ENCODE measurements at regions not wholly inside any gene's neighbourhood (a gene's known extent, or its start where the extent isn't known, plus 50 kb on each side); places are given as distances from the start of the nearest gene placed in this dataset.

- intact Hi-C loops (cut with micrococcal nuclease; ENCODE audit: unreplicated experiment): no loop called here
- Mint-ChIP-seq H3K27ac (ENCODE audit: unreplicated experiment) (no peak overlapping the region), H3K4me3 (ENCODE audit: low read depth, unreplicated experiment) (no peak overlapping the region), H3K36me3 (ENCODE audit: insufficient read depth, unreplicated experiment) (no peaks in the 10 kb centered on the region), H3K27me3 (ENCODE audit: unreplicated experiment) (no peaks in the 10 kb centered on the region), H3K9me3 (ENCODE audit: low read depth, unreplicated experiment) (no peaks in the 10 kb centered on the region), H3K4me1 (ENCODE audit: low read depth, unreplicated experiment) (peaks cover 21% of the 10 kb centered on the region)
- CTCF ChIA-PET: interaction anchor here (0.8 to 1.5 kb wide), 2 partner anchors 10 to 34 kb away, joined by 3 to 4 read pairs; no protein-coding TSS in a partner anchor
- TF ChIP-seq CTCF (IDR thresholded peaks at IDR 0.05; ENCODE audit: unreplicated experiment): no peak
- no TSS peak for BruUV-seq (replicated peaks)
- DNase-seq: no peak
These were observed 127.3 kb upstream of the PLEKHA5 start for GRCh38 chr12:19002216-19002615.

- no peak for TF ChIP-seq CTCF (IDR thresholded peaks at IDR 0.05; ENCODE audit: unreplicated experiment)
- intact Hi-C loops (cut with micrococcal nuclease; ENCODE audit: unreplicated experiment): no loop called here
- Mint-ChIP-seq H3K27ac (ENCODE audit: unreplicated experiment) (no peak overlapping the region), H3K4me3 (ENCODE audit: low read depth, unreplicated experiment) (no peak overlapping the region), H3K9me3 (ENCODE audit: low read depth, unreplicated experiment) (no peaks in the 10 kb centered on the region), H3K36me3 (ENCODE audit: insufficient read depth, unreplicated experiment) (no peaks in the 10 kb centered on the region), H3K4me1 (ENCODE audit: low read depth, unreplicated experiment) (peaks cover 18% of the 10 kb centered on the region), H3K27me3 (ENCODE audit: unreplicated experiment) (no peaks in the 10 kb centered on the region)
- CTCF ChIA-PET: interaction anchor here (1.5 kb wide), 1 partner anchor 9 kb away, joined by 4 read pairs; no protein-coding TSS in a partner anchor
- BruUV-seq (replicated peaks): no TSS peak
- no peak for DNase-seq
These were observed 126.4 kb upstream of the PLEKHA5 start for GRCh38 chr12:19003141-19003540.

- CTCF ChIA-PET: no interaction called here
- TF ChIP-seq CTCF (IDR thresholded peaks at IDR 0.05; ENCODE audit: unreplicated experiment): no peak
- DNase-seq: no peak
- intact Hi-C loops (cut with micrococcal nuclease; ENCODE audit: unreplicated experiment): no loop called here
- no peaks in the 10 kb centered on the region for H3K36me3 Mint-ChIP-seq (ENCODE audit: insufficient read depth, unreplicated experiment)
- H3K9me3 Mint-ChIP-seq (ENCODE audit: low read depth, unreplicated experiment): no peaks in the 10 kb centered on the region
- no peak overlapping the region for H3K4me3 Mint-ChIP-seq (ENCODE audit: low read depth, unreplicated experiment)
- peaks cover 8% of the 10 kb centered on the region for H3K4me1 Mint-ChIP-seq (ENCODE audit: low read depth, unreplicated experiment)
- no peak overlapping the region for H3K27ac Mint-ChIP-seq (ENCODE audit: unreplicated experiment)
- H3K27me3 Mint-ChIP-seq (ENCODE audit: unreplicated experiment): no peaks in the 10 kb centered on the region
- BruUV-seq (replicated peaks): no TSS peak
These were observed 125.4 kb upstream of the PLEKHA5 start for GRCh38 chr12:19003987-19004619.

GRCh38 chr12:19005257-19005801 is 124.2 kb upstream of the PLEKHA5 start:
- H3K27me3 Mint-ChIP-seq (ENCODE audit: unreplicated experiment): no peaks in the 10 kb centered on the region
- no peak for DNase-seq
- H3K4me3 Mint-ChIP-seq (ENCODE audit: low read depth, unreplicated experiment): no peak overlapping the region
- no TSS peak for BruUV-seq (replicated peaks)
- no peak for TF ChIP-seq CTCF (IDR thresholded peaks at IDR 0.05; ENCODE audit: unreplicated experiment)
- H3K36me3 Mint-ChIP-seq (ENCODE audit: insufficient read depth, unreplicated experiment): no peaks in the 10 kb centered on the region
- CTCF ChIA-PET: interaction anchor here (0.7 kb wide), 2 partner anchors 15 to 40 kb away, joined by 3 read pairs; no protein-coding TSS in a partner anchor
- intact Hi-C loops (cut with micrococcal nuclease; ENCODE audit: unreplicated experiment): no loop called here
- H3K27ac Mint-ChIP-seq (ENCODE audit: unreplicated experiment): no peak overlapping the region
- no peaks in the 10 kb centered on the region for H3K4me1 Mint-ChIP-seq (ENCODE audit: low read depth, unreplicated experiment)
- no peaks in the 10 kb centered on the region for H3K9me3 Mint-ChIP-seq (ENCODE audit: low read depth, unreplicated experiment)
